ENCODE measurements at regions not wholly inside any gene's neighbourhood (a gene's known extent, or its start where the extent isn't known, plus 50 kb on each side); places are given as distances from the start of the nearest gene placed in this dataset.

DNA sequence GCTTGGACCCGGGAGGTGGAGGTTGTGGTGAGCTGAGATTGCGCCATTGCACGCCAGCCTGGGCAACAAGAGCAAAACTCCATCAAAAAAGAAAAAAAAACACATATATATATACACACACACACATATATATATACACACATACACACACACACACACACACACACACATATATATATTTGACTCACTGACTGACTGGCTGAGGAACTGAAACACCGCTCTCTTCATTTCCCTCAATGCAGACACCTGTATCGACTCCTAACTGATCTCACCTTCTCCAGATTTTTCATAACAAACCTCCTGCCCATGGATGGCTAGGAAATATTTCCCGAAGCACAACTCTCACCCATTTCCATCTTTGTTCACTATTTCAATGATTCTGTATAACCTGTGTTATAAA is 140.7 kb upstream of the ANO3 start:
- TF ChIP-seq, protein P1, sequence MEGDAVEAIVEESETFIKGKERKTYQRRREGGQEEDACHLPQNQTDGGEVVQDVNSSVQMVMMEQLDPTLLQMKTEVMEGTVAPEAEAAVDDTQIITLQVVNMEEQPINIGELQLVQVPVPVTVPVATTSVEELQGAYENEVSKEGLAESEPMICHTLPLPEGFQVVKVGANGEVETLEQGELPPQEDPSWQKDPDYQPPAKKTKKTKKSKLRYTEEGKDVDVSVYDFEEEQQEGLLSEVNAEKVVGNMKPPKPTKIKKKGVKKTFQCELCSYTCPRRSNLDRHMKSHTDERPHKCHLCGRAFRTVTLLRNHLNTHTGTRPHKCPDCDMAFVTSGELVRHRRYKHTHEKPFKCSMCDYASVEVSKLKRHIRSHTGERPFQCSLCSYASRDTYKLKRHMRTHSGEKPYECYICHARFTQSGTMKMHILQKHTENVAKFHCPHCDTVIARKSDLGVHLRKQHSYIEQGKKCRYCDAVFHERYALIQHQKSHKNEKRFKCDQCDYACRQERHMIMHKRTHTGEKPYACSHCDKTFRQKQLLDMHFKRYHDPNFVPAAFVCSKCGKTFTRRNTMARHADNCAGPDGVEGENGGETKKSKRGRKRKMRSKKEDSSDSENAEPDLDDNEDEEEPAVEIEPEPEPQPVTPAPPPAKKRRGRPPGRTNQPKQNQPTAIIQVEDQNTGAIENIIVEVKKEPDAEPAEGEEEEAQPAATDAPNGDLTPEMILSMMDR (IDR thresholded peaks at IDR 0.05) = no peak
- no peak for TF ChIP-seq POLR2A (IDR thresholded peaks at IDR 0.05)
